ENCODE measurements at regions not wholly inside any gene's neighbourhood (a gene's known extent, or its start where the extent isn't known, plus 50 kb on each side); places are given as distances from the start of the nearest gene placed in this dataset.

- no peak for TF ChIP-seq CTCF (optimal IDR thresholded peaks at IDR 0.05 in 1 of 3, IDR thresholded peaks at IDR 0.05 in 1 of 3, conservative IDR thresholded peaks at IDR 0.05 in 1 of 3; ENCODE audit: extremely low read depth in 1 of 3, insufficient read depth in 2 of 3, low read length in 3 of 3)
- no peak for TF ChIP-seq EZH2 (IDR thresholded peaks at IDR 0.05; ENCODE audit: low read length)
Measured at GRCh38 chr16:63690267-63690666, 1431.6 kb downstream of the CDH11 start.

All from keratinocyte (primary cell).